ENCODE measurements at regions not wholly inside any gene's neighbourhood (a gene's known extent, or its start where the extent isn't known, plus 50 kb on each side); places are given as distances from the start of the nearest gene placed in this dataset.

GRCh38 chr6:106771822-106772221 lies 142.4 kb downstream of the QRSL1 start:
- no peak for DNase-seq (ENCODE audit: low read depth)

GRCh38 chr6:106770663-106771062 lies 141.3 kb downstream of the QRSL1 start:
- DNase-seq (ENCODE audit: low read depth): no peak

GRCh38 chr6:106770081-106770480 lies 140.7 kb downstream of the QRSL1 start:
- DNase-seq (ENCODE audit: low read depth): no peak

- DNase-seq (ENCODE audit: low read depth): no peak
These were observed 137.9 kb downstream of the QRSL1 start for GRCh38 chr6:106767271-106767670.

- no peak for DNase-seq (ENCODE audit: low read depth)
These were observed 136.8 kb downstream of the QRSL1 start for GRCh38 chr6:106766201-106766600.

- no peak for DNase-seq (ENCODE audit: low read depth)
These were observed 136.1 kb downstream of the QRSL1 start for GRCh38 chr6:106765496-106765895.

GRCh38 chr6:106764353-106764980 lies 135.1 kb downstream of the QRSL1 start:
- peak; percentile 26 for DNase-seq (ENCODE audit: low read depth)

- peak; percentile 29 for DNase-seq (ENCODE audit: low read depth)
These were observed 134.0 kb downstream of the QRSL1 start for GRCh38 chr6:106763361-106763760.

- DNase-seq (ENCODE audit: low read depth): no peak
These were observed 131.8 kb downstream of the QRSL1 start for GRCh38 chr6:106761160-106761559.

- DNase-seq (ENCODE audit: low read depth): no peak
These were observed 129.7 kb downstream of the QRSL1 start for GRCh38 chr6:106759112-106759511.

- peak; percentile 22 for DNase-seq (ENCODE audit: low read depth)
These were observed 128.5 kb downstream of the QRSL1 start for GRCh38 chr6:106757722-106758467.

GRCh38 chr6:106757267-106757666 lies 127.9 kb downstream of the QRSL1 start:
- DNase-seq (ENCODE audit: low read depth): no peak

GRCh38 chr6:106754215-106754614 lies 124.8 kb downstream of the QRSL1 start:
- DNase-seq (ENCODE audit: low read depth): no peak

GRCh38 chr6:106752641-106753040 lies 123.3 kb downstream of the QRSL1 start:
- DNase-seq (ENCODE audit: low read depth): no peak

- DNase-seq (ENCODE audit: low read depth): no peak
These were observed 122.3 kb downstream of the QRSL1 start for GRCh38 chr6:106751501-106752252.

- no peak for DNase-seq (ENCODE audit: low read depth)
These were observed 121.6 kb downstream of the QRSL1 start for GRCh38 chr6:106750946-106751345.

- no peak for DNase-seq (ENCODE audit: low read depth)
These were observed 121.0 kb downstream of the QRSL1 start for GRCh38 chr6:106750142-106750918.

GRCh38 chr6:106749609-106750008 lies 120.2 kb downstream of the QRSL1 start:
- DNase-seq (ENCODE audit: low read depth): no peak

- DNase-seq (ENCODE audit: low read depth): no peak
These were observed 119.3 kb downstream of the QRSL1 start for GRCh38 chr6:106748547-106749207.

GRCh38 chr6:106747139-106747538 lies 117.8 kb downstream of the QRSL1 start:
- DNase-seq (ENCODE audit: low read depth): no peak

GRCh38 chr6:106746652-106747051 lies 117.3 kb downstream of the QRSL1 start:
- DNase-seq (ENCODE audit: low read depth): no peak
